IMR-90 (cell line): ENCODE measurements at regions not wholly inside any gene's neighbourhood (a gene's known extent, or its start where the extent isn't known, plus 50 kb on each side); places are given as distances from the start of the nearest gene placed in this dataset.

Experiments used
- ATAC-seq: fragments of 200-7000 bp; cut with Tn5 transposase; 2 replicates; pipeline ENCODE4 v1.9.1; 2020; ENCODE audit warnings: low read depth, mild to moderate bottlenecking, moderate library complexity
- BruUV-seq: library from RNA; stranded (reverse); fragments of 400-500 nt; replicated peaks from 2 replicates; lab custom pipeline; 2021; lab: Mats Ljungman, UMichigan
- CTCF ChIA-PET: fragments of 300-600 bp; formaldehyde crosslinking; extraction: SDS; loops from one replicate; lab custom pipeline; 2021; ENCODE audit warnings: antibody characterized with exemption; lab: Yijun Ruan, JAX
- POLR2A ChIA-PET: fragments of 300-600 bp; sonication (Branson Sonifier 250); formaldehyde crosslinking; loops from one replicate; lab custom pipeline; 2022; ENCODE audit warnings: antibody characterized with exemption; ENCODE audit not compliant: unreplicated experiment; lab: Charles Lee
- DNase-seq: peaks from one replicate; pipeline ENCODE4 v3.0.0; 2013
- H2AFZ ChIP-seq: replicated peaks from 2 replicates; pipeline ENCODE3; 2013; ENCODE audit warnings: low read length, mild to moderate bottlenecking; ENCODE audit not compliant: poor library complexity
- H2AK5ac ChIP-seq: 2 replicates; pipeline ENCODE4 v1.6.1; 2013; ENCODE audit warnings: low read depth, low read length, inconsistent platforms
- H2AK9ac ChIP-seq: replicated peaks from 2 replicates; pipeline ENCODE3; 2013; ENCODE audit warnings: mild to moderate bottlenecking, low read depth, low read length, moderate library complexity; ENCODE audit not compliant: poor library complexity
- H2BK120ac ChIP-seq: 2 replicates; pipeline ENCODE4 v1.6.1; 2013; ENCODE audit warnings: low read depth, low read length, inconsistent platforms
- H2BK15ac ChIP-seq: 3 replicates; pipeline ENCODE4 v1.6.1; 2013; ENCODE audit warnings: low read depth, low read length, inconsistent platforms
- H2BK20ac ChIP-seq: 2 replicates; pipeline ENCODE4 v1.6.1; 2013; ENCODE audit warnings: low read depth, mild to moderate bottlenecking, inconsistent platforms, low read length, moderate library complexity
- H2BK5ac ChIP-seq: 2 replicates; pipeline ENCODE4 v1.6.1; 2013; ENCODE audit warnings: mild to moderate bottlenecking, low read depth, low read length, inconsistent platforms; ENCODE audit not compliant: poor library complexity, severe bottlenecking
- H3K14ac ChIP-seq: replicated peaks from 2 replicates; pipeline ENCODE4 v1.6.1; 2013; ENCODE audit warnings: low read depth, low read length, inconsistent platforms
- H3K18ac ChIP-seq: 2 replicates; pipeline ENCODE4 v1.6.1; 2013; ENCODE audit warnings: low read depth, low read length, control low read depth
- H3K23ac ChIP-seq: 2 replicates; pipeline ENCODE4 v1.6.1; 2013; ENCODE audit warnings: low read depth, low read length, inconsistent platforms
- H3K27ac ChIP-seq: 2 replicates; pipeline ENCODE4 v1.5.1; 2013; ENCODE audit warnings: mild to moderate bottlenecking, control low read depth, low read length; ENCODE audit not compliant: insufficient read depth
- H3K27me3 ChIP-seq: 2 replicates; pipeline ENCODE4 v1.6.1; 2013; ENCODE audit warnings: low read length; ENCODE audit not compliant: control insufficient read depth, insufficient read depth
- H3K36me3 ChIP-seq: 2 replicates; pipeline ENCODE4 v1.6.1; 2013; ENCODE audit warnings: low read length, mixed read lengths; ENCODE audit not compliant: control insufficient read depth, insufficient read depth
- H3K4ac ChIP-seq: 2 replicates; pipeline ENCODE4 v1.6.1; 2013; ENCODE audit warnings: low read depth, low read length, inconsistent platforms
- H3K4me1 ChIP-seq: 2 replicates; pipeline ENCODE4 v1.6.1; 2013; ENCODE audit warnings: low read length, mixed read lengths; ENCODE audit not compliant: control insufficient read depth, insufficient read depth
- H3K4me2 ChIP-seq: 2 replicates; pipeline ENCODE4 v1.6.1; 2013; ENCODE audit warnings: low read depth, mild to moderate bottlenecking, control low read depth, low read length, moderate library complexity
- H3K4me3 ChIP-seq: 2 replicates; pipeline ENCODE4 v1.5.1; 2013; ENCODE audit warnings: low read depth, mild to moderate bottlenecking, control low read depth, low read length, moderate library complexity; ENCODE audit not compliant: insufficient read depth
- H3K56ac ChIP-seq: 2 replicates; pipeline ENCODE4 v1.6.1; 2013; ENCODE audit warnings: low read length, inconsistent platforms; ENCODE audit not compliant: insufficient read depth; ENCODE audit errors: extremely low read depth
- H3K79me1 ChIP-seq, 2 experiments: 2 replicates each; pipeline ENCODE4 v1.6.1; 2013; ENCODE audit warnings: low read length in 2 of 2, inconsistent platforms in 1 of 2, low read depth in 1 of 2
- H3K9ac ChIP-seq: 2 replicates; pipeline ENCODE4 v1.6.1; 2013; ENCODE audit warnings: low read depth, low read length, control low read depth
- H3K9me1 ChIP-seq: 2 replicates; pipeline ENCODE4 v1.6.1; 2013; ENCODE audit warnings: low read length, inconsistent platforms; ENCODE audit not compliant: insufficient read depth
- H3K9me3 ChIP-seq: 2 replicates; pipeline ENCODE4 v1.6.1; 2013; ENCODE audit warnings: low read length; ENCODE audit not compliant: control insufficient read depth, insufficient read depth
- H4K20me1 ChIP-seq: 2 replicates; pipeline ENCODE4 v1.6.1; 2013; ENCODE audit warnings: low read length, inconsistent platforms; ENCODE audit not compliant: insufficient read depth
- H4K5ac ChIP-seq: 2 replicates; pipeline ENCODE4 v1.6.1; 2013; ENCODE audit warnings: mild to moderate bottlenecking, low read depth, low read length, control low read depth
- H4K8ac ChIP-seq, 2 experiments: 2 replicates each; pipeline ENCODE4 v1.6.1; 2013; ENCODE audit warnings: low read depth in 2 of 2, low read length in 2 of 2, control low read depth in 1 of 2, inconsistent platforms in 1 of 2
- H4K91ac ChIP-seq: 2 replicates; pipeline ENCODE4 v1.6.1; 2013; ENCODE audit warnings: low read depth, low read length, inconsistent platforms; ENCODE audit not compliant: insufficient read depth
- CHD1 ChIP-seq: IDR thresholded peaks from 2 replicates; pipeline ENCODE4 v1.6.1; 2012; ENCODE audit warnings: low read depth, low read length, improper control_type of control experiment
- MAFK ChIP-seq: IDR thresholded peaks from 2 replicates; pipeline ENCODE4 v1.6.1; 2012; ENCODE audit warnings: low read depth, low read length, improper control_type of control experiment
- POLR2A ChIP-seq: IDR thresholded peaks from 2 replicates; pipeline ENCODE4 v1.6.1; 2012; ENCODE audit warnings: mild to moderate bottlenecking, low read depth, low read length
- RAD21 ChIP-seq: IDR thresholded peaks from 2 replicates; pipeline ENCODE4 v1.6.1; 2012; ENCODE audit warnings: low read length, improper control_type of control experiment
- RCOR1 ChIP-seq: IDR thresholded peaks from 2 replicates; pipeline ENCODE4 v1.6.1; 2012; ENCODE audit warnings: mild to moderate bottlenecking, low read length, improper control_type of control experiment; ENCODE audit not compliant: insufficient replicate concordance
- SMC3 ChIP-seq: fragments of 150-350 bp; IDR thresholded peaks from 2 replicates; pipeline ENCODE4 v1.6.1; 2016; ENCODE audit warnings: low read depth, mild to moderate bottlenecking, antibody characterized with exemption, low read length, moderate library complexity
- WGBS, 2 experiments: methylation state at CpG; one replicate each; pipeline versions ENCODE4 v1.1.5 to v1.1.7; 2013; ENCODE audit warnings: missing lambda C conversion rate in 2 of 2; ENCODE audit not compliant: insufficient read length in 1 of 2; ENCODE audit errors: extremely low coverage in 2 of 2; 5-methylcytosine and 5-hydroxymethylcytosine counted together
- dilution Hi-C: fragments of 300-500 bp; cut with HindIII; formaldehyde crosslinking; loops from one replicate; pipeline ENCODE4 v1.14.3; 2018; ENCODE audit warnings: low sequenced_read_pairs; ENCODE audit not compliant: unreplicated experiment
- in situ Hi-C: fragments of 300-500 bp; cut with MboI; formaldehyde crosslinking; loops from 3 replicates; pipeline ENCODE4 v1.14.3; 2019; ENCODE audit warnings: low sequenced_read_pairs, inconsistent platforms, mixed read lengths
- intact Hi-C: fragments of 100-400 bp; cut with micrococcal nuclease; formaldehyde crosslinking; loops from 2 replicates; pipeline ENCODE4 v1.10.0; 2022
- TF ChIP-seq, protein P1 (sequence below): fragments of 150-350 bp; IDR thresholded peaks from 2 replicates; pipeline ENCODE4 v1.6.1; 2017; ENCODE audit warnings: mild to moderate bottlenecking, antibody characterized with exemption, low read length, low read depth

- Histone ChIP-seq H3K27me3 (no peaks in the 10 kb centered on the region; the same call in 1 of the 2 replicates), H3K4me3 (no peak overlapping the region), H3K4me2 (no peak overlapping the region), H3K36me3 (no peaks in the 10 kb centered on the region), H4K91ac (no peak overlapping the region), H3K14ac (no peak overlapping the region), H2AK5ac (no peak overlapping the region), H4K20me1 (no peaks in the 10 kb centered on the region), H3K27ac (no peak overlapping the region), H3K18ac (no peak overlapping the region), H2AFZ (no peak overlapping the region), H4K8ac (no peak overlapping the region), H2BK15ac (no peak overlapping the region), H3K9ac (no peak overlapping the region), H3K9me1 (no peaks in the 10 kb centered on the region), H2BK5ac (no peak overlapping the region), H4K5ac (no peak overlapping the region), H2AK9ac (no peak overlapping the region), H3K79me1 (no peaks in the 10 kb centered on the region), H3K9me3 (no peaks in the 10 kb centered on the region), H2BK20ac (no peak overlapping the region), H3K4ac (no peak overlapping the region), H3K56ac (no peak overlapping the region), H2BK120ac (no peak overlapping the region), H3K4me1 (no peaks in the 10 kb centered on the region), H3K23ac (no peak overlapping the region)
- ChIA-PET POLR2A (no interaction called here), CTCF (no interaction called here)
- in situ Hi-C loops, result no loop called here
- BruUV-seq, result no TSS peak
- DNase-seq (no peak), ATAC-seq (no peak)
- TF ChIP-seq SMC3 (no peak), RCOR1 (no peak), POLR2A (no peak), RAD21 (no peak), CHD1 (no peak), MAFK (no peak)
- TF ChIP-seq, protein P1, sequence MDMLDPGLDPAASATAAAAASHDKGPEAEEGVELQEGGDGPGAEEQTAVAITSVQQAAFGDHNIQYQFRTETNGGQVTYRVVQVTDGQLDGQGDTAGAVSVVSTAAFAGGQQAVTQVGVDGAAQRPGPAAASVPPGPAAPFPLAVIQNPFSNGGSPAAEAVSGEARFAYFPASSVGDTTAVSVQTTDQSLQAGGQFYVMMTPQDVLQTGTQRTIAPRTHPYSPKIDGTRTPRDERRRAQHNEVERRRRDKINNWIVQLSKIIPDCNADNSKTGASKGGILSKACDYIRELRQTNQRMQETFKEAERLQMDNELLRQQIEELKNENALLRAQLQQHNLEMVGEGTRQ, result no peak
- 100% methylated on average over 1 of the region's 3 CpGs; no CpG with 5 or more reads in 1 of the 2 experiments for WGBS, 2 experiments
- intact Hi-C loops, result no loop called here
- dilution Hi-C loops, result no loop called here
Observed at GRCh38 chr14:59037086-59037485, 151.4 kb upstream of the DAAM1 start.
